HG03565 (cell line): ENCODE measurements at regions not wholly inside any gene's neighbourhood (a gene's known extent, or its start where the extent isn't known, plus 50 kb on each side); places are given as distances from the start of the nearest gene placed in this dataset.

Experiments
- ATAC-seq: cut with Tn5 transposase; IDR thresholded peaks from one replicate; pipeline ENCODE4 v1.9.1; 2021; ENCODE audit warnings: mild to moderate bottlenecking, moderate library complexity; ENCODE audit not compliant: unreplicated experiment

DNA sequence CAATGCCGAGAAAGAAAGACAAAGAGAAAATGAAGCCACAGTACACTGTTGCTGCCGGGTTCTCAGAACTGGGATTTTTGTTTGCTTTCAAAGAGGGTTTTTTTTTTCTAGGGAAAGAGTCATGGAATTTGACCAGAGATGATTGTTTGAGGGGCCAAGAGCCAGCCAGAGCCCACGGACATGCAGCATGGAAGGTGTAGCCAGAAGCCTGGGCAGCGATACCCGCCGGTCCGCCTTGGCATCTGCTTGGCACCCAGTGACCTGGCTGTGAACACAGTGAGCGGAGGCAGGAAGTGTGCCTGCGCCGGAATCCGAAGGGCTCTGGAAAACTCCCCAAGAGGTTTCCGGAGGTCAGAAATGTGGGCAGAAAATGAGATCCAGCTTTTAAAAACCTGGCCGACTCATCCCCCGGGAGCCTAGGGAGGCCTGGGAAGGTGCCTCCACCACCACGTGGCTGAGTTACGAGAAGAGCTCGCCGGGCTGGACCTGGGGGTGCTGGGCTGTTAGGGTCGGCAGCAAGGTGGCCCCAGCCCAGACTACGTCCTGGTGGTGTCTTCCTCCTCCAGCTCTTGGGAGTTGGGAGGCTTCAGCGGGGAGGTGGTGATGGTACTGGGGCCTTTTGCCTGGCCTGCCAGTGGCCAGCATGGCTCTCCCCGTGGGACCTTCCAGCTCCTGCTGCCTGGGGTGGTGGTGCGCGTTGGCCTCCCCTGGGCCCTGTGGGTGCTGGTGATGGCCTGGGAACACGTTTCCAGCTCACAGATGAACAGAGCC is 61.6 kb upstream of the PPARA start:
- ATAC-seq: no peak

- ATAC-seq: no peak
These were observed 60.8 kb upstream of the PPARA start for GRCh38 chr22:46089426-46090035.

- ATAC-seq: no peak
These were observed 60.2 kb upstream of the PPARA start for GRCh38 chr22:46090036-46090591.

GRCh38 chr22:46090631-46091201 is 59.6 kb upstream of the PPARA start:
- ATAC-seq: no peak

DNA sequence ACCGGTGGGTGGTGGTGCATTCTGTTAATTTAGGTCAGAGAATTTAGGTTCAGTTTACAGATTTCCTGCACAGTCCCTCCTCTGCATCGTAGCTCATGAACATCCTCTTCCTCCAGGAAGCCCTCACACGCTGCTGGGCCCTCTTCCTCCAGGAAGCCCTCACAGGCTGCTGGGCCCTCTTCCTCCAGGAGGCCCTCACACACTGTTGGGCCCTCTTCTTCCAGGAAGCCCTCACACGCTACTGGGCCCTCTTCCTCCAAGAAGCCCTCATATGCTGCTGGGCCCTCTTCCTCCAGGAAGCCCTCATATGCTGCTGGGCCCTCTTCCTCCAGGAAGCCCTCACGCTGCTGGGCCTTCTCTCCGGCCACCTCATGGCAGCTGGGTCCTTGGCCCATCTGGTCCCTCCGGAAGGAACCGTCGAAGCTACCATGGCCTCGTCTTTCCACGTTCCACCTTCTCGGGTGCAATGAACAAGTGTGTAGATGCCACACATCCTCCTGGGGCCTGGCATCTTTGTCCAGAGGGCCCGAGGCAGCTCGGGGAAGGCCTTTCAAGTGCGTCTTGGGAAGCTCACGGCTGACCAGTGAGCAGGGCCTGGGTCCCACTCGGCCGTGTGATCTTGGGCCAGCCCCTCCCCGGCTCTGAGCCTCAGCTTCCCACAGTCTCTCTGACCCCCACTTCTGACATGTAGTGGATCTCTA is 58.9 kb upstream of the PPARA start:
- no peak for ATAC-seq

GRCh38 chr22:46092011-46092410 is 58.3 kb upstream of the PPARA start:
- ATAC-seq: no peak

- ATAC-seq: no peak
These were observed 57.5 kb upstream of the PPARA start for GRCh38 chr22:46092670-46093410.

DNA sequence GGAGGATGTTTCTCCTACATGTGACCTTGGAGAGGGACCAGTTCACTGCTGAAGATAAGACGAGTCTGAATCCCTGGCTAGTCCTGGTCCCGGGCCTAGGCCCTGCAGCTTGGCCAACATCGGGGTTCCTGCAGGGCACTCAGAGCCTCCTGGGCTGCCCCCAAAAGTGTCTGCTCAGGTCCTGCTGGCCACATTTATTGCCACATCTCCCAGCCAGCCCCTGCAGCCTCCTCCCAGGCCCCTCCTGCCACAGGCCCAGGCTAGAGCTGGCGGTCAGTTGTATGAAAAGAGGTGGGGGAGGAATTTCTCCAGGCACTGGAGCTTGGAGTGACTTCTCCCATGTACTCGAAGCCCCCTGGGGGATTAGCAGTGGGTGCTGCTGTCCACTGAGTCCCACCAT is 56.5 kb upstream of the PPARA start:
- no peak for ATAC-seq

GRCh38 chr22:46094676-46095075 is 55.6 kb upstream of the PPARA start:
- no peak for ATAC-seq

DNA sequence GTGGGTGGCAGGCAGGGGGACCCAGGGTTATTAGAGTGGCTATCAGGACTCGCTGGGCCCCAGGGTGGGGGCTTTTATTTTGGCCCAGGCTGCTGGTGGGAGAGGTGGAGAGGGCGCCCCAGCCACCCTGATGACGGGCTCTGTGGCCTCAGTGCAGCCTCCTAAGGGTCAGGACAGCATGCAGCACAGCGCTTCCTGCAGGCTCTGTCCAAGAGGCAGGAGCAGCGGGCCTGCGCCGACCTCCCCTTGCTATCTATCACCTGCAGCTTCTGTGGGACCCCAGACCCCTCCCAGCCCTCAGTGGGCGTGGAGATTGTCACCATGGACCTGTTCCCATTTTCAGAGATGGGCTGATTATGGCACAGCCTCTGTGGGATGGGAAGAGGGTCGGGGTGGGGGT is 54.3 kb upstream of the PPARA start:
- no peak for ATAC-seq

DNA sequence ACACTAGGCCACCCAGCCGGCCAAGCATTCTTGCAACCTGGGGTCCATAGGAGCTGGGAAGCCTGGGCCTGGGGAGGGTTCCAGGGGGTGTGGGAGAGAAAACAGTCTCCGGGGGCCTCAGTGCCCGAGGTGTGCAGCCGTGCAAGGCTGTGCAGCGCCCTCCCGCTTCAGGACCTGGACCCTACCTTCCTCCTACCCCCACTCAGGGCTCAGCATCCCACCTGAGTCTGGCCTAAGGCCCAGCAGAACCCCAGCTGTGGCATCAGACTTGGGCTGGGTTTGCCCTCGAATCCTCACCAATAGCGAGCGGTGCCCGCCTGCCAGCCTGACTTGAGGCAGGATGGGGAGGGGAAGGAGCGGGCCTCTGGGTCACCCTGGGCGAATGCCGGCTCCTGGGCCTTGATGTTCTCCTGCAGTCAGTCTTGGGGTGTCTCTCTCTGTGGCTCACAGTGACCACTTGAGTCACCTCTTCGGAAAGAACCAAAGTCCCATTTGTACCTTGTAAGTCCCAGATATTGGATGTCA is 53.6 kb upstream of the PPARA start:
- ATAC-seq: no peak

GRCh38 chr22:46097268-46097900 is 52.9 kb upstream of the PPARA start:
- ATAC-seq: no peak

- no peak for ATAC-seq
These were observed 51.5 kb upstream of the PPARA start for GRCh38 chr22:46098525-46099475.

DNA sequence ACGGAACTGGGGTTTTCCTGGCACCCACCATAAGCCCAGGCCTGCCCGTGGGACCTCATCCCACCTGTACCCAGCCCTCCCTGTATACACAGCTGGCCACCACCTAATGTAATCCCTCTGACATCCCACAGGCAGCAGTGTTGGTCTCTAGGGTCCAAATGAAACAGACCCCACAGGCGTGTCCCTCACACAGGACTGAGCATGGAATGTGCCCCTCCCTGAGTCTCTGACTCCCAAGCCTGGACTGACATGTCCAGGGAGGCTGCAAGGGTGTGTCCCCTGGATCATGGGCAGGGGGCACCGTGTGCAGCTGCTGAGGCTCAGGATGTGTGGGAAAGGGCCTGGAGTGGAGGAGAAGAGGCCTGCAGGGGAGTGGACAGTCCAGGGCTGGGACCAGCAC is 50.6 kb upstream of the PPARA start:
- ATAC-seq: no peak

DNA sequence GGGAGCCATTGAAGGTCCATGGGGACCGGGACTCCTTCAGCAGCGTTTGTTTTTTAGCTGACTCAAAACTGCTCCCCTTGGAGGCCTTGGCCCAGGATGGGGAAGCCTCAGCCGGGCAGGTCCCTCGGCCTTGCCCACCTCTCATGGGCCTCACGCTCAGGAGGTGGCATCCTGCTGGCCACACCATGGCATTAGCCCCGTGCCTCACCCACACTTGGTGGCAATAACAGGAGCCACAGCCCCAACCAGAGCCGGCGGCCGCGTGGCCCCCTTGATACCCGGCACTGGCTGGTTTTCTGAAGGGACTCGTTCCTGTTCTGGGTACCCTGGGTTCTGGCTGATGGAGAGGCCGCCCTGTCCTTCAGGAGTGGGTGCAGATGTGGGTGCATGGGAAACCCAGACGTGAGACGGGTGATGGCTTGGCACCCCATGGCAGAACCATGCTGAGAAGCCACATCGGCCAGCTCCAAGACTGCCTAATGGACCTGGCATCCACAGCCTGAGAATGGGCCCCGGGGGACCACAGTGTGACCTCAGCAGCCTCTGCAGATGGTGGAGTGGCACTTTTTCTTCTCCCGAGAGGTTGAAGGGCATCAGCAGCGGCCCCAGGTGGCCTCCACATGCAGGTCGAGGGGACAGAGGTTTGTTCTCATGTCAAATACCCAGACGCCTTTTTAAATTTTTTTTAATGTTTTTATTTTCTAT is 49.8 kb upstream of the PPARA start:
- ATAC-seq: no peak
